Omental fat pad (tissue), 3 donors: ENCODE measurements at regions not wholly inside any gene's neighbourhood (a gene's known extent, or its start where the extent isn't known, plus 50 kb on each side); places are given as distances from the start of the nearest gene placed in this dataset.

Source experiments
- ATAC-seq: fragments of 150-250 bp; one replicate; pipeline ENCODE4 v1.9.1; 2016; ENCODE audit warnings: mild to moderate bottlenecking, moderate library complexity; ENCODE audit not compliant: low FRiP score
- DNase-seq: peaks from one replicate; pipeline ENCODE4 v3.0.0-alpha.2; 2019; ENCODE audit warnings: low spot score
- CTCF ChIP-seq, 3 donors: fragments of 450-650 bp; IDR thresholded peaks; one replicate each; pipeline ENCODE4 v1.5.1; 2016 to 2017; ENCODE audit warnings: antibody characterized with exemption in 3 of 3, mild to moderate bottlenecking in 3 of 3, moderate library complexity in 2 of 3

GRCh38 chr6:166714187-166714510, 87.1 kb upstream of the RPS6KA2 start:
- DNase-seq (no peak), ATAC-seq (no peak)
- no peak for TF ChIP-seq CTCF (IDR thresholded peaks at IDR 0.05)

GRCh38 chr6:166713434-166714186, 86.6 kb upstream of the RPS6KA2 start:
- no peak for TF ChIP-seq CTCF (IDR thresholded peaks at IDR 0.05)
- ATAC-seq, result no peak
- no peak for DNase-seq

- DNase-seq (no peak), ATAC-seq (no peak)
- no peak for TF ChIP-seq CTCF (IDR thresholded peaks at IDR 0.05)
Observed at GRCh38 chr6:166712286-166713228, 85.5 kb upstream of the RPS6KA2 start.

GRCh38 chr6:166710084-166710483, 83.0 kb upstream of the RPS6KA2 start:
- ATAC-seq, result no peak
- no peak for TF ChIP-seq CTCF (IDR thresholded peaks at IDR 0.05)
- DNase-seq, result no peak

- ATAC-seq (no peak), DNase-seq (no peak)
- TF ChIP-seq CTCF (IDR thresholded peaks at IDR 0.05), result no peak
Observed at GRCh38 chr6:166708460-166708859, 81.4 kb upstream of the RPS6KA2 start.

- peak; percentile 56 for ATAC-seq
- TF ChIP-seq CTCF (IDR thresholded peaks at IDR 0.05), result no peak
- DNase-seq, result no peak
Observed at GRCh38 chr6:166707045-166707444, 80.0 kb upstream of the RPS6KA2 start.
